Liver (tissue), 3 donors: ENCODE measurements at regions not wholly inside any gene's neighbourhood (a gene's known extent, or its start where the extent isn't known, plus 50 kb on each side); places are given as distances from the start of the nearest gene placed in this dataset.

ENCODE experiments used
- TAF1 ChIP-seq: conservative IDR thresholded peaks from 2 replicates; pipeline ENCODE4 v1.6.1; 2016; ENCODE audit warnings: antibody characterized with exemption, mild to moderate bottlenecking
- TF ChIP-seq, protein P1 (sequence below): IDR thresholded peaks from 2 replicates; pipeline ENCODE4 v1.6.1; 2016; ENCODE audit warnings: antibody characterized with exemption, mild to moderate bottlenecking
- TF ChIP-seq, protein P2 (sequence below): fragments of 150-350 bp; IDR thresholded peaks from 2 replicates; pipeline ENCODE4 v1.5.1; 2017; ENCODE audit warnings: improper control_type of control experiment, low read depth, low read length; ENCODE audit not compliant: missing input control
- donor health status: healthy.
- donor health status: healthy.

DNA sequence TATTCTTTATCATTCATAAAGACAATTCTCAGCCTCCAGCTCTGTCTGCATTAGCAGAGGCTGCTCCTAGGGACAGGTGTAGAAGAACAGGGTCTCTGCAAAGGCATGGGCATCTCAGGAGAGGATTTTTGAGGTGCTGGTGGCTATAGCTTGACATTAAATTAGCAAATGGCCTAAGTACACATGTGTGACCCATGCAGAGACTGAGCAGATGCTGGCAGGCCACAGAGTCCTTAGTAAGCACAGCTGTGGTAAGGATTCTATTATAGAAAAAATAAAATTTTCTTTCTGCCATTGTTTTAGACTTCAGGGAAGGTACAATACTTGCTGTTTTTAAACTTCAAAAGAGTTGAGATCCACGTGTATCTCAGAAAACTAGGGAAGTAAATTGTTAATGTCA lies 177.5 kb upstream of the DUSP10 start:
- TF ChIP-seq, protein P1, sequence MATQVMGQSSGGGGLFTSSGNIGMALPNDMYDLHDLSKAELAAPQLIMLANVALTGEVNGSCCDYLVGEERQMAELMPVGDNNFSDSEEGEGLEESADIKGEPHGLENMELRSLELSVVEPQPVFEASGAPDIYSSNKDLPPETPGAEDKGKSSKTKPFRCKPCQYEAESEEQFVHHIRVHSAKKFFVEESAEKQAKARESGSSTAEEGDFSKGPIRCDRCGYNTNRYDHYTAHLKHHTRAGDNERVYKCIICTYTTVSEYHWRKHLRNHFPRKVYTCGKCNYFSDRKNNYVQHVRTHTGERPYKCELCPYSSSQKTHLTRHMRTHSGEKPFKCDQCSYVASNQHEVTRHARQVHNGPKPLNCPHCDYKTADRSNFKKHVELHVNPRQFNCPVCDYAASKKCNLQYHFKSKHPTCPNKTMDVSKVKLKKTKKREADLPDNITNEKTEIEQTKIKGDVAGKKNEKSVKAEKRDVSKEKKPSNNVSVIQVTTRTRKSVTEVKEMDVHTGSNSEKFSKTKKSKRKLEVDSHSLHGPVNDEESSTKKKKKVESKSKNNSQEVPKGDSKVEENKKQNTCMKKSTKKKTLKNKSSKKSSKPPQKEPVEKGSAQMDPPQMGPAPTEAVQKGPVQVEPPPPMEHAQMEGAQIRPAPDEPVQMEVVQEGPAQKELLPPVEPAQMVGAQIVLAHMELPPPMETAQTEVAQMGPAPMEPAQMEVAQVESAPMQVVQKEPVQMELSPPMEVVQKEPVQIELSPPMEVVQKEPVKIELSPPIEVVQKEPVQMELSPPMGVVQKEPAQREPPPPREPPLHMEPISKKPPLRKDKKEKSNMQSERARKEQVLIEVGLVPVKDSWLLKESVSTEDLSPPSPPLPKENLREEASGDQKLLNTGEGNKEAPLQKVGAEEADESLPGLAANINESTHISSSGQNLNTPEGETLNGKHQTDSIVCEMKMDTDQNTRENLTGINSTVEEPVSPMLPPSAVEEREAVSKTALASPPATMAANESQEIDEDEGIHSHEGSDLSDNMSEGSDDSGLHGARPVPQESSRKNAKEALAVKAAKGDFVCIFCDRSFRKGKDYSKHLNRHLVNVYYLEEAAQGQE, result no peak
- TF ChIP-seq, protein P2, sequence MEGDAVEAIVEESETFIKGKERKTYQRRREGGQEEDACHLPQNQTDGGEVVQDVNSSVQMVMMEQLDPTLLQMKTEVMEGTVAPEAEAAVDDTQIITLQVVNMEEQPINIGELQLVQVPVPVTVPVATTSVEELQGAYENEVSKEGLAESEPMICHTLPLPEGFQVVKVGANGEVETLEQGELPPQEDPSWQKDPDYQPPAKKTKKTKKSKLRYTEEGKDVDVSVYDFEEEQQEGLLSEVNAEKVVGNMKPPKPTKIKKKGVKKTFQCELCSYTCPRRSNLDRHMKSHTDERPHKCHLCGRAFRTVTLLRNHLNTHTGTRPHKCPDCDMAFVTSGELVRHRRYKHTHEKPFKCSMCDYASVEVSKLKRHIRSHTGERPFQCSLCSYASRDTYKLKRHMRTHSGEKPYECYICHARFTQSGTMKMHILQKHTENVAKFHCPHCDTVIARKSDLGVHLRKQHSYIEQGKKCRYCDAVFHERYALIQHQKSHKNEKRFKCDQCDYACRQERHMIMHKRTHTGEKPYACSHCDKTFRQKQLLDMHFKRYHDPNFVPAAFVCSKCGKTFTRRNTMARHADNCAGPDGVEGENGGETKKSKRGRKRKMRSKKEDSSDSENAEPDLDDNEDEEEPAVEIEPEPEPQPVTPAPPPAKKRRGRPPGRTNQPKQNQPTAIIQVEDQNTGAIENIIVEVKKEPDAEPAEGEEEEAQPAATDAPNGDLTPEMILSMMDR, result no peak
- no peak for TF ChIP-seq TAF1
